OCI-LY7 (cell line): ENCODE measurements at regions not wholly inside any gene's neighbourhood (a gene's known extent, or its start where the extent isn't known, plus 50 kb on each side); places are given as distances from the start of the nearest gene placed in this dataset.

ENCODE experiments used
- CTCF ChIP-seq: fragments of 200-600 bp; sonication (generic); conservative IDR thresholded peaks from 2 replicates; pipeline ENCODE4 v1.5.1; 2014; ENCODE audit warnings: mild to moderate bottlenecking, antibody characterized with exemption, low read length, moderate library complexity, mixed read lengths
- EZH2phosphoT487 ChIP-seq: fragments of 200-600 bp; sonication (generic); IDR thresholded peaks from 2 replicates; pipeline ENCODE4 v1.6.1; 2018; ENCODE audit warnings: low read depth, borderline replicate concordance, mild to moderate bottlenecking, mixed run types, antibody characterized with exemption, low read length, moderate library complexity, mixed read lengths

- no peak for TF ChIP-seq EZH2phosphoT487
- TF ChIP-seq CTCF: no peak
These were observed 277.9 kb upstream of the NR2F2 start for GRCh38 chr15:96052572-96053030.
